Naive thymus-derived CD4-positive, alpha-beta T cell (primary cell): ENCODE measurements at regions not wholly inside any gene's neighbourhood (a gene's known extent, or its start where the extent isn't known, plus 50 kb on each side); places are given as distances from the start of the nearest gene placed in this dataset.

Experiments used
- ATAC-seq: fragments of 150-1000 bp; cut with Tn5 transposase; 2 replicates; pipeline ENCODE4 v1.10.0; 2021; ENCODE audit warnings: mild to moderate bottlenecking, moderate library complexity
- CTCF ChIA-PET: fragments of 350-600 bp; sonication (Branson Sonifier 250); formaldehyde crosslinking; loops from one replicate; lab custom pipeline; 2021; ENCODE audit warnings: antibody characterized with exemption; lab: Charles Lee
- POLR2A ChIA-PET: fragments of 350-600 bp; sonication (Branson Sonifier 250); formaldehyde crosslinking; loops from one replicate; lab custom pipeline; 2021; ENCODE audit warnings: antibody characterized with exemption, inconsistent platforms; lab: Charles Lee
- DNase-seq, 9 donors: peaks; one replicate each; pipeline versions ENCODE4 v3.0.0 to v3.0.0-alpha.2; 2020 to 2022; ENCODE audit warnings: mixed read lengths in 1 of 9
- H3K27ac ChIP-seq: one replicate; pipeline ENCODE4 v1.7.0; 2013; ENCODE audit warnings: mild to moderate bottlenecking, low read depth, low read length, moderate library complexity
- H3K27me3 ChIP-seq, 2 donors: one replicate each; pipeline ENCODE4 v1.7.0; 2013; ENCODE audit warnings: low read length in 2 of 2, mild to moderate bottlenecking in 2 of 2, moderate library complexity in 2 of 2; ENCODE audit not compliant: control insufficient read depth in 2 of 2, insufficient read depth in 2 of 2
- H3K36me3 ChIP-seq, 3 experiments: 1 replicate in 2 of 3; 2 replicates in 1 of 3; pipeline ENCODE4 v1.7.0; 2013; ENCODE audit warnings: low read length in 3 of 3, mild to moderate bottlenecking in 3 of 3, moderate library complexity in 1 of 3; ENCODE audit not compliant: insufficient read depth in 3 of 3, control insufficient read depth in 2 of 3
- H3K4me1 ChIP-seq, 2 donors: one replicate each; pipeline ENCODE4 v1.7.0; 2013; ENCODE audit warnings: low read length in 2 of 2, mild to moderate bottlenecking in 2 of 2, moderate library complexity in 1 of 2; ENCODE audit not compliant: control insufficient read depth in 2 of 2, insufficient read depth in 2 of 2
- H3K4me3 ChIP-seq: 2 replicates; pipeline ENCODE4 v1.7.0; 2013; ENCODE audit warnings: mild to moderate bottlenecking, low read length
- H3K9me3 ChIP-seq, 3 experiments: 1 replicate in 2 of 3; 2 replicates in 1 of 3; pipeline ENCODE4 v1.7.0; 2013; ENCODE audit warnings: low read length in 3 of 3; ENCODE audit not compliant: control insufficient read depth in 2 of 3
- H3K27ac Mint-ChIP-seq, 9 donors: one replicate each; pipeline ENCODE4 v1.8.0; 2020 to 2022; ENCODE audit warnings: mixed read lengths in 9 of 9, mild to moderate bottlenecking in 8 of 9, moderate library complexity in 5 of 9, inconsistent platforms in 2 of 9
- H3K27me3 Mint-ChIP-seq, 5 donors: one replicate each; pipeline ENCODE4 v1.8.0; 2021 to 2022; ENCODE audit warnings: mixed read lengths in 5 of 5, mild to moderate bottlenecking in 1 of 5
- H3K36me3 Mint-ChIP-seq, 5 donors: one replicate each; pipeline ENCODE4 v1.8.0; 2020 to 2022; ENCODE audit warnings: mixed read lengths in 5 of 5, mild to moderate bottlenecking in 3 of 5, inconsistent platforms in 1 of 5
- H3K4me1 Mint-ChIP-seq, 7 donors: one replicate each; pipeline ENCODE4 v1.8.0; 2020 to 2022; ENCODE audit warnings: mixed read lengths in 7 of 7, mild to moderate bottlenecking in 3 of 7, inconsistent platforms in 1 of 7
- H3K4me3 Mint-ChIP-seq, 10 donors: one replicate each; pipeline ENCODE4 v1.8.0; 2020 to 2022; ENCODE audit warnings: mild to moderate bottlenecking in 10 of 10, mixed read lengths in 10 of 10, moderate library complexity in 6 of 10, inconsistent platforms in 2 of 10
- H3K9me3 Mint-ChIP-seq, 11 donors: one replicate each; pipeline ENCODE4 v1.8.0; 2020 to 2022; ENCODE audit warnings: mixed read lengths in 11 of 11, mild to moderate bottlenecking in 4 of 11, inconsistent platforms in 1 of 11, moderate library complexity in 1 of 11
- intact Hi-C, 2 donors: fragments of 100-400 bp; cut with micrococcal nuclease; formaldehyde crosslinking; loops; one replicate each; pipeline ENCODE4 v1.15.1; 2023

- CTCF ChIA-PET: no interaction called here
- no peak for DNase-seq
- intact Hi-C loops: no loop called here
- POLR2A ChIA-PET: no interaction called here
- Mint-ChIP-seq H3K9me3 (peaks cover 2 to 24% (median 13%) of the 10 kb centered on the region in 11 donors), H3K27me3 (no peaks in the 10 kb centered on the region), H3K4me1 (no peaks in the 10 kb centered on the region), H3K36me3 (peaks cover 0 to 7% (median 0%) of the 10 kb centered on the region in 5 donors), H3K27ac (no peak overlapping the region), H3K4me3 (no peak overlapping the region)
- no peak for ATAC-seq
- no peak overlapping the region for H3K27ac ChIP-seq
- no peak overlapping the region for H3K4me3 ChIP-seq
- H3K36me3 ChIP-seq: no peaks in the 10 kb centered on the region
- no peaks in the 10 kb centered on the region for H3K27me3 ChIP-seq
- no peaks in the 10 kb centered on the region for H3K4me1 ChIP-seq
- H3K9me3 ChIP-seq: peaks cover 0 to 12% (median 0%) of the 10 kb centered on the region in 3 experiments
These were observed 832.0 kb upstream of the SLITRK5 start for GRCh38 chr13:86839221-86839620.

GRCh38 chr13:86840250-86841191, 830.6 kb upstream of the SLITRK5 start:
- no peak overlapping the region for H3K4me3 ChIP-seq
- H3K27ac ChIP-seq: no peak overlapping the region
- POLR2A ChIA-PET: no interaction called here
- Mint-ChIP-seq H3K9me3 (peaks cover under 1 to 22% (median 10%) of the 10 kb centered on the region in 11 donors), H3K27me3 (no peaks in the 10 kb centered on the region), H3K4me1 (no peaks in the 10 kb centered on the region), H3K36me3 (peaks cover 0 to 7% (median 0%) of the 10 kb centered on the region in 5 donors), H3K4me3 (no peak overlapping the region), H3K27ac (no peak overlapping the region)
- intact Hi-C loops: no loop called here
- H3K9me3 ChIP-seq: peaks cover 0 to 12% (median 0%) of the 10 kb centered on the region in 3 experiments
- no peaks in the 10 kb centered on the region for H3K36me3 ChIP-seq
- no peaks in the 10 kb centered on the region for H3K27me3 ChIP-seq
- CTCF ChIA-PET: no interaction called here
- ATAC-seq (peak; percentile 34), DNase-seq (no peak)
- no peaks in the 10 kb centered on the region for H3K4me1 ChIP-seq

GRCh38 chr13:86841264-86841663, 829.9 kb upstream of the SLITRK5 start:
- Histone ChIP-seq H3K27ac (no peak overlapping the region), H3K4me3 (no peak overlapping the region), H3K27me3 (no peaks in the 10 kb centered on the region), H3K4me1 (no peaks in the 10 kb centered on the region), H3K9me3 (peaks cover 0 to 12% (median 0%) of the 10 kb centered on the region in 3 experiments), H3K36me3 (no peaks in the 10 kb centered on the region)
- no peak for DNase-seq
- ChIA-PET POLR2A (no interaction called here), CTCF (no interaction called here)
- H3K4me3 Mint-ChIP-seq: no peak overlapping the region
- peaks cover 0 to 7% (median 0%) of the 10 kb centered on the region in 5 donors for H3K36me3 Mint-ChIP-seq
- ATAC-seq: no peak
- intact Hi-C loops: no loop called here
- no peak overlapping the region for H3K27ac Mint-ChIP-seq
- H3K9me3 Mint-ChIP-seq: peaks cover 0 to 22% (median 7%) of the 10 kb centered on the region in 11 donors
- H3K4me1 Mint-ChIP-seq: no peaks in the 10 kb centered on the region
- H3K27me3 Mint-ChIP-seq: no peaks in the 10 kb centered on the region

GRCh38 chr13:86846501-86846900, 824.7 kb upstream of the SLITRK5 start:
- H3K36me3 Mint-ChIP-seq: no peaks in the 10 kb centered on the region
- H3K27ac ChIP-seq: no peak overlapping the region
- H3K4me1 ChIP-seq: no peaks in the 10 kb centered on the region
- POLR2A ChIA-PET: no interaction called here
- H3K4me3 ChIP-seq: no peak overlapping the region
- ATAC-seq (no peak), DNase-seq (no peak)
- no peaks in the 10 kb centered on the region for H3K27me3 Mint-ChIP-seq
- CTCF ChIA-PET: no interaction called here
- intact Hi-C loops: no loop called here
- no peak overlapping the region for H3K4me3 Mint-ChIP-seq
- H3K36me3 ChIP-seq: no peaks in the 10 kb centered on the region
- no peaks in the 10 kb centered on the region for H3K9me3 ChIP-seq
- H3K9me3 Mint-ChIP-seq: peaks cover 0 to 8% (median 0%) of the 10 kb centered on the region in 11 donors
- H3K27me3 ChIP-seq: no peaks in the 10 kb centered on the region
- no peak overlapping the region for H3K27ac Mint-ChIP-seq
- H3K4me1 Mint-ChIP-seq: no peaks in the 10 kb centered on the region

GRCh38 chr13:86848716-86849115, 822.5 kb upstream of the SLITRK5 start:
- Mint-ChIP-seq H3K27me3 (no peaks in the 10 kb centered on the region), H3K27ac (no peak overlapping the region)
- no peak for DNase-seq

GRCh38 chr13:86856991-86857390, 814.2 kb upstream of the SLITRK5 start:
- Mint-ChIP-seq H3K4me1 (no peaks in the 10 kb centered on the region), H3K36me3 (no peaks in the 10 kb centered on the region), H3K4me3 (no peak overlapping the region), H3K9me3 (peaks cover 0 to 4% (median 0%) of the 10 kb centered on the region in 11 donors), H3K27me3 (no peaks in the 10 kb centered on the region), H3K27ac (no peak overlapping the region)
- DNase-seq: no peak
- no peak for ATAC-seq
- ChIA-PET POLR2A (no interaction called here), CTCF (no interaction called here)
- no peak overlapping the region for H3K4me3 ChIP-seq
- no peaks in the 10 kb centered on the region for H3K4me1 ChIP-seq
- no peak overlapping the region for H3K27ac ChIP-seq
- no peaks in the 10 kb centered on the region for H3K36me3 ChIP-seq
- H3K27me3 ChIP-seq: no peaks in the 10 kb centered on the region
- intact Hi-C loops: no loop called here
- no peaks in the 10 kb centered on the region for H3K9me3 ChIP-seq

More at GRCh38 chr13:86848716-86849115, 822.5 kb upstream of the SLITRK5 start:
- no peak for ATAC-seq
- POLR2A ChIA-PET: no interaction called here
- Histone ChIP-seq H3K4me1 (no peaks in the 10 kb centered on the region), H3K4me3 (no peak overlapping the region), H3K9me3 (no peaks in the 10 kb centered on the region), H3K36me3 (no peaks in the 10 kb centered on the region), H3K27me3 (no peaks in the 10 kb centered on the region), H3K27ac (no peak overlapping the region)
- intact Hi-C loops: no loop called here
- Mint-ChIP-seq H3K36me3 (no peaks in the 10 kb centered on the region), H3K9me3 (peaks cover 0 to 7% (median 2%) of the 10 kb centered on the region in 11 donors), H3K4me3 (no peak overlapping the region), H3K4me1 (no peaks in the 10 kb centered on the region)
- CTCF ChIA-PET: no interaction called here

GRCh38 chr13:86858216-86858615, 813.0 kb upstream of the SLITRK5 start:
- intact Hi-C loops: no loop called here
- Histone ChIP-seq H3K27me3 (no peaks in the 10 kb centered on the region), H3K36me3 (no peaks in the 10 kb centered on the region), H3K4me1 (no peaks in the 10 kb centered on the region), H3K4me3 (no peak overlapping the region), H3K9me3 (no peaks in the 10 kb centered on the region), H3K27ac (no peak overlapping the region)
- no peaks in the 10 kb centered on the region for H3K27me3 Mint-ChIP-seq
- H3K9me3 Mint-ChIP-seq: peaks cover 0 to 4% (median 1%) of the 10 kb centered on the region in 11 donors
- CTCF ChIA-PET: no interaction called here
- H3K36me3 Mint-ChIP-seq: no peaks in the 10 kb centered on the region
- DNase-seq: no peak
- no peak overlapping the region for H3K4me3 Mint-ChIP-seq
- no peak overlapping the region for H3K27ac Mint-ChIP-seq
- ATAC-seq: no peak
- POLR2A ChIA-PET: no interaction called here
- H3K4me1 Mint-ChIP-seq: no peaks in the 10 kb centered on the region
